GM12874 (cell line): ENCODE measurements at regions not wholly inside any gene's neighbourhood (a gene's known extent, or its start where the extent isn't known, plus 50 kb on each side); places are given as distances from the start of the nearest gene placed in this dataset.

Experiments
- CTCF ChIP-seq: IDR thresholded peaks from 2 replicates; pipeline ENCODE4 v1.5.1; 2011; ENCODE audit warnings: low read depth, mild to moderate bottlenecking, control low read depth, low read length, moderate library complexity; ENCODE audit not compliant: insufficient read depth

- TF ChIP-seq CTCF = no peak
These were observed 1054.8 kb downstream of the MRPL39 start for GRCh38 chr21:24552491-24552890.

GRCh38 chr21:24545807-24546361, 1061.4 kb downstream of the MRPL39 start:
- no peak for TF ChIP-seq CTCF

GRCh38 chr21:24514081-24514733, 1093.1 kb downstream of the MRPL39 start:
- peak; percentile 31; the same call in 1 of the 2 replicates for TF ChIP-seq CTCF

- no peak for TF ChIP-seq CTCF
These were observed 1098.2 kb downstream of the MRPL39 start for GRCh38 chr21:24509131-24509530.

- no peak for TF ChIP-seq CTCF
These were observed 1120.3 kb downstream of the MRPL39 start for GRCh38 chr21:24486973-24487372.

GRCh38 chr21:24470852-24471251, 1136.4 kb downstream of the MRPL39 start:
- no peak for TF ChIP-seq CTCF

- TF ChIP-seq CTCF = no peak
These were observed 1150.9 kb downstream of the MRPL39 start for GRCh38 chr21:24456358-24456757.
